ENCODE measurements at regions not wholly inside any gene's neighbourhood (a gene's known extent, or its start where the extent isn't known, plus 50 kb on each side); places are given as distances from the start of the nearest gene placed in this dataset.

GRCh38 chr9:107119735-107120134, 163.3 kb upstream of the RAD23B start:
- no peak for DNase-seq

GRCh38 chr9:107123389-107123788, 159.7 kb upstream of the RAD23B start:
- no peak for DNase-seq

GRCh38 chr9:107127608-107128007, 155.5 kb upstream of the RAD23B start:
- DNase-seq = no peak

GRCh38 chr9:107131108-107131799, 151.8 kb upstream of the RAD23B start:
- no peak for DNase-seq

GRCh38 chr9:107136296-107136695, 146.8 kb upstream of the RAD23B start:
- DNase-seq = no peak

- DNase-seq = no peak
Measured at GRCh38 chr9:107137495-107138202, 145.4 kb upstream of the RAD23B start.

DNA sequence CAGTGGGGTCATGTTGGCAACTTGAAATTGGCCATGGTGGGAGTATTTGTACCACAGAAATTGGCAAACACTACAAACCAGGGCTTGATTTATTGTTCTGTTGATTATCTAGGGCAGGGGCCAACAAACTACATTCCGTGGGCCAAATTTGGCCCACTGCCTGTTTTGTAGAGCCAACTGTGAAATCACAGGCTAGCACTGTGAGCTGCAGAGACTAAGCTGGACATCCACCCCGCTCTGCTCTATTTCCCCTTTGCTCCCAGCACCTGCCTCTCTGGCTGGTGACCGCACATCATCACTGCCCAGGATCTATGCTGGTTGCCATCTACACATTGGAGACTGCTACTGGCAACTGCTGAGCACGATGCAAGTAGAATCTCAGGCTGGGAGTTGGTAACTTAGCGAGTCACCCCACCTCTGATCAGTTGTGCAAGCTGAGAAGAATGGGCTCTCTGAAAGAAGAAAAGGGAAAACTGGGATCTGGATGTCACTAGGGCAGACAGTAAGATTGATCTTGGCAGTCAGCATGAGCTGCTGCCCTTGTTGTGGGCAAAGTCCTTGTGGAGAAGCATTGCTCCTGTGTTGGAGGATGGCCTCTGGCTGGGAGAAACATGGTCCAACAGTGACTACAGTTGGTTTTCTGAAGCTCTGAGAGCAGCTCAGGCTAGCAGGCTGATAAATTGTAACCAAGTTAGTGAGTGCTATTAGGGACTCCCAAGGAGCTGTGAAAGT, 144.7 kb upstream of the RAD23B start:
- no peak for DNase-seq

GRCh38 chr9:107141967-107142366, 141.1 kb upstream of the RAD23B start:
- DNase-seq = no peak

DNA sequence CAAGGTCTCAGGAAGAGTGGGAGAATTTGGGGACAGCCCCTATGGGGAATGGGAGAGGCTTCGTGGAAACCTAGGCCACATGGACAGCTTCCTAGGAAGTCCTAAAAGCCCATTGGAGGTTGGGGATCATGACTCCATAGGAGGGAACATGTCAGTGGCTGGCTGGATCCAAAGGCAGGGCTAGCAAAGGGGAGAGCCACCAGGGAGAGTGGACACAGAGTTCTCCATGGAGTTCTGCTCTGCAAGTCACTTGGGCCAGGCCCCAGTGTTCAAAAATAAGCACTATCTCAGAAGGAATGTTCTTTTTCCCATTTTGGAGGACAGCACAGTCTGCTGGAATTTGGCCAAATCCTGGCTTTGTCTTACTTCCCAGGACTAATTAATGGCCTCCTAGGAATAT, 140.6 kb upstream of the RAD23B start:
- no peak for DNase-seq

- DNase-seq = no peak
Measured at GRCh38 chr9:107142896-107143603, 140.0 kb upstream of the RAD23B start.

DNA sequence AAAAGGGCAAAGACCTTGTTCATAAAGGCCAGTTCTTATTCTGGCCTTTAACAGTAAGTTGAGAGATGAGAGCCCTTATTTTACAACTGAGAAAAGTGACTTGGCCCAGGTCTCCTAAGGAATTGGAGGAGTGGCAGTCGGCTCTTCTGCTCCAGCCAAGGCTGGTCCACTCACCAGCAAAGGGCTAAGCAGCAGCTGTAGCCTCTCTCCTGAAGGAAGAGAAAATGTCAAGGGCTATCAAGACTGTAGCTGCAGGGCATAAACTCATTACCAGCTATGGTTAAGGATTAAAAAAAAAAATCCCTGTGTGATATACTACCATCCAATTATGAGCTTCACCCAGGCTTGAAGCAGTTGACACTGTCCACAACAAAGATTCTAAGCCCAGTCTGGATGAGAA, 138.6 kb upstream of the RAD23B start:
- DNase-seq = no peak

- DNase-seq = no peak
Measured at GRCh38 chr9:107147134-107147533, 135.9 kb upstream of the RAD23B start.

- DNase-seq = no peak
Measured at GRCh38 chr9:107148216-107148615, 134.9 kb upstream of the RAD23B start.

DNA sequence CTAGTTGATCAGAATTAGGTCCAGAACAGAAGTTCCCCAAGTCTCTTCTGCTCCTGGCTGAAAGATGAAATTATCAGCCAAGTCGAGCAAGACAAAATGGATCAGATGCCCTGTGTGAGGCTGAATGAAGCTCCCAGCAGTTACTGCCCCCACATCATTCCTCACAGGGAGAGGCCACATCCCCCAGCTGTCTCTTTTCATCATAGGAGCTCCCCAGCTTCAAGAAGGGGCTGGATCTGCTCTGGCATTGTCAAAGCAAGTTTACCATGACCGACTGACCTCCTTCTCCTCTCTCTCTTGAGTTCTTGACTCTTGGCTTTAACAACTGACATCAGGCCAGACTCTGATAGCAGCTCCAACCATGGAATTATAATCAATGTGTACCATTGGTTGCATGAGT, 133.3 kb upstream of the RAD23B start:
- no peak for DNase-seq

GRCh38 chr9:107153336-107153735, 129.7 kb upstream of the RAD23B start:
- DNase-seq = no peak

GRCh38 chr9:107154291-107154690, 128.8 kb upstream of the RAD23B start:
- no peak for DNase-seq

GRCh38 chr9:107154766-107155165, 128.3 kb upstream of the RAD23B start:
- no peak for DNase-seq

DNA sequence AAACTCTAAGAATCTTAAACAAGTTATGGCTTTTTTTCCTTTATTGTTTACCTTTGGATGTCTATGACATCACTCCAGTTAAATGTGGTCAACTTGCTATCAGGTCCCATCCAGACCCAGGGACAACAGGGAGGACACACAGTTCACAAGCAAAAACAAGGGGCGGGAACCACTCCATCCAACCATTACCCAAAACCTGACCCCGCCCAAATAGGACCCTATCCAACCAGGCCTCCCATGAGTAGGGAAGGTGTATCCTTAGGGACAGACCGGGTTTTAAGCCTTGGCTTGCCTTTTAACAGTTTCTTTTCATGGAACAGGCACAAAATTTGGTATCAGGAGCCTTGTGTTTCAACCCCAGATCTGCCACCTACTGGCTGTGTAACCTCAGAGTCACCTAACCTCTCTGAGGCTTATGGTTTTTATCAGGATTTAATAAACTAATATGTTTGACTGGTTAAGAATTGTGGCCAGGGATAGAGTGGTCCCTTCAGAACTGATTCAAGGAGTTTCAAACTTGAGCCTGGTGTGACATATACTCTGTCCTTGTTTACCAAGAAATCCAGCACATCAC, 127.7 kb upstream of the RAD23B start:
- DNase-seq = no peak

DNA sequence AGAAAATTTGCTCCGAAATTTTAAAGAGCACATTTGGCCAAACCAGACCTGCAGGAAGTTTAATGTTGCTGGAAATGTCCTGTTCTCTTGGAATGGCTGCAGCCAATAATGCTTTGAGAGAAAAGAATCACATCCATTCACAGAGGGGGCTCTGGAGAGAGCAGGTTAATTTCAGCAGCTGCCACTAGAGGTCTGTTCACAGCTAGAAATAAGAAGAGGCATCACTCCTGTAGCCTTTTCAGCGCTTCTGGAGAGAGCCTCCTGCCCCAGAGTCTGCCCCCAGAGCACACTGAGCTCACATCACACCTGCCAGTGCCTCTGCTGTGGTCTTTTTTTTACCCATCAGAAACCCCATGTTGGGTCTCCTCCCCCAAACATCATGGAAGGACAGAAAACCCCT, 124.8 kb upstream of the RAD23B start:
- DNase-seq = no peak

DNA sequence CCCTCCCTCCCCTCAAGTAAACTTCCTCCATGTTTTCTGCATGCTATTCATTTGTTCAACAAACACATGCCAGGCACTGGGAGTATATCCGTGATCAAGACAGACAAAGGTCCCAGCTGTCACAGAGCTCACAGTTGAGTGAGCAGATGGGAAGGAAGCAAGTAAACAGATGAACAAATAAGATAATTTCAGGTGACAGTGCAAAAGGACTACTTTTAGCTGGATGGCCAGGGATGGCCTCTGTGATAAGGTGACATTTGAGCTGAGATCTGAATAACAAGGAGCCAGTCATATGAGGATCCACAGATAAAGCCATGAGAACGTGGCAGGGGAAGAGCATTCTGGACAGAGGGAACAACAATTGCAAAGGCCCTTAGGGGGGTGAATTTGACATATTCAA, 121.7 kb upstream of the RAD23B start:
- DNase-seq = no peak

DNA sequence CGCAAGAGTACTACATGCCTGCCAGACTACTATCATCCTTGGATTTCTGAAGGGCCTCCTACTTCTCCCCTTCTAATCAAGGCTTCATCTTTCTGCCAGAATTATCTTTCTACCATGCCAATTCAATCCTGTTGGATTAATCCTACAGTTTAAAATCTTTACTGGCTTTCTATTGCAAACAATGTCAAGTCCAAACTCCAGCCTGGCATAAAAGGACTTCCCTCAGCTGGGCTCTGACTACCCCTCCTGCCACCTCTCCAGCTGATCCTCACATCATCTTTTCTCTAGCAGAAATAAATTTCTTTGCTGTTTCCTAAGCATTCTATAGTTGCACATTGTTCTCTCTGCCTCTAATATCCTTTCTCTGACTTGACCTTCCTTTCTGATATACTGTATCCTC, 119.7 kb upstream of the RAD23B start:
- no peak for DNase-seq

DNA sequence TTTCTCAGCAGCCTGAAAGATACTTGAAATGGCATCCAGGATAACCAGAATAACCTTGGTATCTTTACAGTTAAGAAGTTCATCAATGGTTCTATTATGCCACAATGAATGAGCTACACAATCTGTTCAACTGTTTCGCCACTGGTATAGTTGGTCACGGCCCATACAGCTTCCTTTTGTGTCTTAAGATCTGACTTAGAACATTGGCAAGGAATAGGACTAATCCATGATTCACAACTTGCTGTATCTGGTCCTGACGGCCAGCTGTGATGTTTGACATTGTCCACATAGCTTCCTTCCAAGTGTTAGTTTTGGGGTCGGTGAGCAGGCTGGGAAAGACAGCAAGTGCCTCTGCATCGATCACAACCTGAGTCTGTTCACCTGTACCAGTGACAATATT, 113.3 kb upstream of the RAD23B start:
- DNase-seq = no peak

GRCh38 chr9:107170801-107171200, 112.3 kb upstream of the RAD23B start:
- no peak for DNase-seq

Measured in activated naive CD4-positive, alpha-beta T cell treated with anti-CD3 and anti-CD28 coated beads, Interleukin-2, amount 50 U/mL, for 16 hours (primary cell).